Naive thymus-derived CD4-positive, alpha-beta T cell (primary cell): ENCODE measurements at regions not wholly inside any gene's neighbourhood (a gene's known extent, or its start where the extent isn't known, plus 50 kb on each side); places are given as distances from the start of the nearest gene placed in this dataset.

Experiments used
- ATAC-seq: fragments of 150-1000 bp; cut with Tn5 transposase; 2 replicates; pipeline ENCODE4 v1.10.0; 2021; ENCODE audit warnings: mild to moderate bottlenecking, moderate library complexity
- CTCF ChIA-PET: fragments of 350-600 bp; sonication (Branson Sonifier 250); formaldehyde crosslinking; loops from one replicate; lab custom pipeline; 2021; ENCODE audit warnings: antibody characterized with exemption; lab: Charles Lee
- POLR2A ChIA-PET: fragments of 350-600 bp; sonication (Branson Sonifier 250); formaldehyde crosslinking; loops from one replicate; lab custom pipeline; 2021; ENCODE audit warnings: antibody characterized with exemption, inconsistent platforms; lab: Charles Lee
- DNase-seq, 9 donors: peaks; one replicate each; pipeline versions ENCODE4 v3.0.0 to v3.0.0-alpha.2; 2020 to 2022; ENCODE audit warnings: mixed read lengths in 1 of 9
- H3K27ac ChIP-seq: one replicate; pipeline ENCODE4 v1.7.0; 2013; ENCODE audit warnings: mild to moderate bottlenecking, low read depth, low read length, moderate library complexity
- H3K27me3 ChIP-seq, 2 donors: one replicate each; pipeline ENCODE4 v1.7.0; 2013; ENCODE audit warnings: low read length in 2 of 2, mild to moderate bottlenecking in 2 of 2, moderate library complexity in 2 of 2; ENCODE audit not compliant: control insufficient read depth in 2 of 2, insufficient read depth in 2 of 2
- H3K36me3 ChIP-seq, 3 experiments: 1 replicate in 2 of 3; 2 replicates in 1 of 3; pipeline ENCODE4 v1.7.0; 2013; ENCODE audit warnings: low read length in 3 of 3, mild to moderate bottlenecking in 3 of 3, moderate library complexity in 1 of 3; ENCODE audit not compliant: insufficient read depth in 3 of 3, control insufficient read depth in 2 of 3
- H3K4me1 ChIP-seq, 2 donors: one replicate each; pipeline ENCODE4 v1.7.0; 2013; ENCODE audit warnings: low read length in 2 of 2, mild to moderate bottlenecking in 2 of 2, moderate library complexity in 1 of 2; ENCODE audit not compliant: control insufficient read depth in 2 of 2, insufficient read depth in 2 of 2
- H3K4me3 ChIP-seq: 2 replicates; pipeline ENCODE4 v1.7.0; 2013; ENCODE audit warnings: mild to moderate bottlenecking, low read length
- H3K9me3 ChIP-seq, 3 experiments: 1 replicate in 2 of 3; 2 replicates in 1 of 3; pipeline ENCODE4 v1.7.0; 2013; ENCODE audit warnings: low read length in 3 of 3; ENCODE audit not compliant: control insufficient read depth in 2 of 3
- H3K27ac Mint-ChIP-seq, 9 donors: one replicate each; pipeline ENCODE4 v1.8.0; 2020 to 2022; ENCODE audit warnings: mixed read lengths in 9 of 9, mild to moderate bottlenecking in 8 of 9, moderate library complexity in 5 of 9, inconsistent platforms in 2 of 9
- H3K27me3 Mint-ChIP-seq, 5 donors: one replicate each; pipeline ENCODE4 v1.8.0; 2021 to 2022; ENCODE audit warnings: mixed read lengths in 5 of 5, mild to moderate bottlenecking in 1 of 5
- H3K36me3 Mint-ChIP-seq, 5 donors: one replicate each; pipeline ENCODE4 v1.8.0; 2020 to 2022; ENCODE audit warnings: mixed read lengths in 5 of 5, mild to moderate bottlenecking in 3 of 5, inconsistent platforms in 1 of 5
- H3K4me1 Mint-ChIP-seq, 7 donors: one replicate each; pipeline ENCODE4 v1.8.0; 2020 to 2022; ENCODE audit warnings: mixed read lengths in 7 of 7, mild to moderate bottlenecking in 3 of 7, inconsistent platforms in 1 of 7
- H3K4me3 Mint-ChIP-seq, 10 donors: one replicate each; pipeline ENCODE4 v1.8.0; 2020 to 2022; ENCODE audit warnings: mild to moderate bottlenecking in 10 of 10, mixed read lengths in 10 of 10, moderate library complexity in 6 of 10, inconsistent platforms in 2 of 10
- H3K9me3 Mint-ChIP-seq, 11 donors: one replicate each; pipeline ENCODE4 v1.8.0; 2020 to 2022; ENCODE audit warnings: mixed read lengths in 11 of 11, mild to moderate bottlenecking in 4 of 11, inconsistent platforms in 1 of 11, moderate library complexity in 1 of 11
- intact Hi-C, 2 donors: fragments of 100-400 bp; cut with micrococcal nuclease; formaldehyde crosslinking; loops; one replicate each; pipeline ENCODE4 v1.15.1; 2023

DNA sequence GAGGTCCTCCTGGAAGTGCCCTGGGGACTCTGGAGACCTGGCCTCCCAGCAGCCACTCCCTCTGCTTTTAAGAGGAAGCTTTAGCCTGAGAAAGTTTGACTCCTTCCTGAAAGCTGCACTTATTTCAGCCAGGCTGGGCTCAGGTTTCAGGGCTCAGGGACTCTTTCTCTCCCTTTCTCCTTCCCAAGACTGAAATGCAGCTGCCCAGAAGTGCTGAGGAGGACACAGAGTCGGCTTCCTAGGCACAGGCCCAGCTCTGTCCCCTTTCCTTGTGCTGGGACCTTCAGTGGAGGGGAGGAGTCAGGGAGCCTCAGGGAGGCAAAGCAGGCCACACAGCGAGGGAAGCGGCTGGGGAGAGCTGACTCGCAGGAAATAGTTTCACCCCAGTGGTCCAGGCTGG is 137.3 kb downstream of the NAV1 start:
- no peaks in the 10 kb centered on the region for H3K9me3 ChIP-seq
- Mint-ChIP-seq H3K27me3 (peaks cover 0 to 23% (median 8%) of the 10 kb centered on the region in 5 donors), H3K4me1 (peaks cover 0 to 6% (median 4%) of the 10 kb centered on the region in 7 donors), H3K27ac (no peak overlapping the region), H3K4me3 (no peak overlapping the region), H3K36me3 (peaks cover 0 to 7% (median 3%) of the 10 kb centered on the region in 5 donors), H3K9me3 (peaks cover 0 to 4% (median 1%) of the 10 kb centered on the region in 11 donors)
- no peaks in the 10 kb centered on the region for H3K36me3 ChIP-seq
- H3K4me3 ChIP-seq, result no peak overlapping the region
- intact Hi-C loops, result no loop called here
- DNase-seq (no peak), ATAC-seq (no peak)
- POLR2A ChIA-PET, result no interaction called here
- no peaks in the 10 kb centered on the region for H3K27me3 ChIP-seq
- no peaks in the 10 kb centered on the region for H3K4me1 ChIP-seq
- no peak overlapping the region for H3K27ac ChIP-seq
- CTCF ChIA-PET, result no interaction called here

DNA sequence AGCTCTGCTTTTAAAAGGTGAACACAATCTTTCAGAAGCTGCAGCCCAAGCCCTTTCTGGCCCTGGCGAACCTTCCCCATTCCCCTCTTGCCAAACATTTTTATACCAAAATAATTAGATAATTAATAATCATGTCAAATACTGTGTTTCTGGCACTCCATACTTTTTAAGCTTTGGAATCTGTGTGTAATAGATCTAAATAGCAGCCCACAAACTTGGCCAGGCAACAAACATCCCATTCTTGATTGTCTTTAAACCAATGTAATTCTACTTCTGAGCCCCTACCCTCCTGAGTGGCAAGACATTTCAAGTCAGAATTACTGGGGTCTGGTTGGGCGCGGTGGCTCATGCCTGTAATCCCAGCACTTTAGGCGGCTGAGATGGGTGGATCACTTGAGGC is 137.7 kb downstream of the NAV1 start:
- DNase-seq (no peak), ATAC-seq (no peak)
- intact Hi-C loops, result no loop called here
- POLR2A ChIA-PET, result no interaction called here
- no peak overlapping the region for H3K27ac ChIP-seq
- CTCF ChIA-PET, result no interaction called here
- Mint-ChIP-seq H3K36me3 (peaks cover 0 to 7% (median 3%) of the 10 kb centered on the region in 5 donors), H3K9me3 (peaks cover 0 to 4% (median 1%) of the 10 kb centered on the region in 11 donors), H3K27ac (no peak overlapping the region), H3K4me3 (no peak overlapping the region), H3K4me1 (peaks cover 0 to 6% (median 4%) of the 10 kb centered on the region in 7 donors), H3K27me3 (peaks cover 0 to 27% (median 8%) of the 10 kb centered on the region in 5 donors)
- no peaks in the 10 kb centered on the region for H3K9me3 ChIP-seq
- no peaks in the 10 kb centered on the region for H3K36me3 ChIP-seq
- H3K27me3 ChIP-seq, result no peaks in the 10 kb centered on the region
- H3K4me3 ChIP-seq, result no peak overlapping the region
- H3K4me1 ChIP-seq, result no peaks in the 10 kb centered on the region

DNA sequence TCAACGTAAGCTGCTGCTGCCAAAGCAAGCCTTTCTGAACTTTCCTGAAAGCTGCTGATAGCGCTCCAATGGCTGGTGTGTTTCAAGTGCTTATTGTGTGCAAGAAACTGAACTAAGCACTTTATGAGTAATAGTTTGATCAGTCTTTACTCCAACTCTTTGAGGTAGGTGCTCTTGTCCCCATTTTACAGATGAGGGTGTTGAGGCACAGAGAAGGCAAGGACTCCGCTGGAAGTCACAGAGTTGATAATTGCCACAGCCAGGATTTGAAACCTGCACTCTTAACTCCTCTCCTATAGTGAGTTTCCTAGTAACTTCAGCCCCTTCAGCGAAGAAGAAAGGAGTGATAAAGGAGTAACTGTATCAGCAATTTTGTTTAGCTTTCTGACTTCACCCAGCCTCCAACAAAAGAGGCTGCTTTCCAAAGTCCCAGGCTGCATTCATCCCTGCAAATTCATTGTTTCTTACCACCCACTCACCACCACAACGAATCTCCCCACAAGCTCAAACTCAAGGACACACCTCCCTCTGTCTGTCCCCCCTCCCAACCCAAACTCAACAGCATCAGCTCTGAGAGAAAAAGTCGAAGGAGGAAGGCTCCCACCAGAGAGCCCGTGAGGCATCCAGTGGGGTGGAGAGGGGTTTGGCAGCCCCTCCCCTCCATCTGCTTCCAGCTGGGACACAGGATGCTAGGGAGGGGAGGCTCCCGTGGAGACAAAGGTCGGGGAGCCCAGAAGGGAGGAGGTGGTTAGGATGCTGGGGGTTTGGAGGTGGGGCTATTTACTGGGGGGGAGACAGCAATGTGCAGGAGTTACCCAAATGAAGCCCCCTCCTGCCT is 139.6 kb downstream of the NAV1 start:
- DNase-seq, result no peak
- peaks cover 0 to 2% (median 0%) of the 10 kb centered on the region in 7 donors for H3K4me1 Mint-ChIP-seq
- ChIA-PET POLR2A (no interaction called here), CTCF (no interaction called here)
- no peak overlapping the region for H3K27ac Mint-ChIP-seq
- no peaks in the 10 kb centered on the region for H3K27me3 ChIP-seq
- H3K27me3 Mint-ChIP-seq, result peaks cover 0 to 21% (median 5%) of the 10 kb centered on the region in 5 donors
- H3K4me3 ChIP-seq, result no peak overlapping the region
- no peaks in the 10 kb centered on the region for H3K4me1 ChIP-seq
- peaks cover 0 to 4% (median 0%) of the 10 kb centered on the region in 11 donors for H3K9me3 Mint-ChIP-seq
- no peaks in the 10 kb centered on the region for H3K36me3 ChIP-seq
- H3K9me3 ChIP-seq, result no peaks in the 10 kb centered on the region
- intact Hi-C loops, result no loop called here
- ATAC-seq, result no peak
- no peak overlapping the region for H3K27ac ChIP-seq
- peaks cover 0 to 7% (median 3%) of the 10 kb centered on the region in 5 donors for H3K36me3 Mint-ChIP-seq
- no peak overlapping the region for H3K4me3 Mint-ChIP-seq

DNA sequence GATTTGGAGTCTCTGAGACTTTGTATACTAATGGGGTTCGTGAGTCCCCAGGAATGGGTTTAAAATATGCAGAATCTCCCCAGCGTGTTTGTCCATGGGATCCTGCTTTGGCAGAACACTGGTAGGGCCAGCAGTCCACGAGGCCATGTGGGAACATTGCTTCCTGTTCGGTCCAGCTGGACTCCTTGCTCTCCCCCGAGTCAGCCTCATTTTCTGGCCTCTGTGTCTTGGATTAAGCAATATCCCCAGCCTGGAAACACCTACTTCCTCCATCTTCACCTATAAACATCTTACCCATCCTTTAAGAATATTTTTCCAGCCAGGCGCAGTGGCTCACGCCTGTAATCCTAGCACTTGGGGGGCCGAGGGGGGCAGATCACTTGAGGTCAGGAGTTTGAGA is 142.4 kb downstream of the NAV1 start:
- H3K9me3 Mint-ChIP-seq, result peaks cover 0 to 4% (median 0%) of the 10 kb centered on the region in 11 donors
- H3K27me3 Mint-ChIP-seq, result peaks cover 0 to 10% (median 7%) of the 10 kb centered on the region in 5 donors
- no peak for ATAC-seq
- intact Hi-C loops, result no loop called here
- H3K36me3 Mint-ChIP-seq, result peaks cover 0 to 7% (median 3%) of the 10 kb centered on the region in 5 donors
- no peak overlapping the region for H3K4me3 ChIP-seq
- DNase-seq, result no peak
- no peak overlapping the region for H3K4me3 Mint-ChIP-seq
- ChIA-PET POLR2A (no interaction called here), CTCF (no interaction called here)
- H3K9me3 ChIP-seq, result no peaks in the 10 kb centered on the region
- no peaks in the 10 kb centered on the region for H3K27me3 ChIP-seq
- H3K36me3 ChIP-seq, result no peaks in the 10 kb centered on the region
- no peaks in the 10 kb centered on the region for H3K4me1 Mint-ChIP-seq
- H3K27ac Mint-ChIP-seq, result no peak overlapping the region
- H3K4me1 ChIP-seq, result no peaks in the 10 kb centered on the region
- no peak overlapping the region for H3K27ac ChIP-seq

DNA sequence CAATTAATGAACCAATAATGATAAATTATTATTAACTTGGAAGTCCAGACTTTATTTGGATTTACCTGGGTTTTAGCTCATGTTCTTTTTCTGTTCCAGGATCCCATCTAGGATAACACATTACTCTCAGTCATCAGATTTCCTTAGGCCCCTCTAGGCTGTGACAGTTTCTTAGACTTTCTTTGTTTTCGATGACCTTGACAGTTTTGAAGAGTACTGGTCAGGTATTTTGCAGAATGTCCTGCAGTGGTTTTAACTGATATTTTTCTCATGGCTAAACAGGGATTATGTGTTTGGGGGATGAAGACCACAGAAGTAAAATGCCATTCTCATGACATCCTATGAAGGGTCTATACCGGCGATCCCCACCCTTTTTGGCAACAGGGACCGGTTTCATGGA is 144.0 kb downstream of the NAV1 start:
- ATAC-seq (no peak), DNase-seq (no peak)
- ChIA-PET POLR2A (no interaction called here), CTCF (no interaction called here)
- H3K4me3 ChIP-seq, result no peak overlapping the region
- H3K27ac Mint-ChIP-seq, result no peak overlapping the region
- no peak overlapping the region for H3K27ac ChIP-seq
- H3K4me1 ChIP-seq, result no peaks in the 10 kb centered on the region
- H3K4me1 Mint-ChIP-seq, result no peaks in the 10 kb centered on the region
- intact Hi-C loops, result no loop called here
- H3K27me3 ChIP-seq, result no peaks in the 10 kb centered on the region
- H3K4me3 Mint-ChIP-seq, result no peak overlapping the region
- H3K9me3 Mint-ChIP-seq, result peaks cover 0 to 4% (median 0%) of the 10 kb centered on the region in 11 donors
- H3K9me3 ChIP-seq, result no peaks in the 10 kb centered on the region
- peaks cover 0 to 14% (median 7%) of the 10 kb centered on the region in 5 donors for H3K27me3 Mint-ChIP-seq
- no peaks in the 10 kb centered on the region for H3K36me3 ChIP-seq
- H3K36me3 Mint-ChIP-seq, result peaks cover 0 to 7% (median 3%) of the 10 kb centered on the region in 5 donors

DNA sequence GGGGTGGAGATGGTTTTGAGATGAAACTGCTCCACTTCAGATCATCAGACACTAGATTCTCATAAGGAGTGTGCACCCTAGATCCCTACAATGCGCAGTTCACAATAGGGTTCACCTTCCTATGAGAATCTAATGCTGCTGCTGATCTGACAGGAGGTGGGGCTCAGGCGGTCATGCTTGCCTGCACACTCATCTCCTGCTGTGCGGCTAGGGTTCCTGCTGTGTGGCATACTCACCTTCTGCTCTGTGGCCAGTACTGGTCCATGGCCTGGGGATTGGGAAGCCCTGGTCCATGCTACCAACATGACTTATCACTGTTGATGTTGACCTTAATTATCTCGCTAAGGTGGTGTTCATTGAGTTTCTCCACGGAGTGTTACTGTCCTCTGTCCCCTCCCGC is 144.5 kb downstream of the NAV1 start:
- peaks cover 0 to 7% (median 3%) of the 10 kb centered on the region in 5 donors for H3K36me3 Mint-ChIP-seq

DNA sequence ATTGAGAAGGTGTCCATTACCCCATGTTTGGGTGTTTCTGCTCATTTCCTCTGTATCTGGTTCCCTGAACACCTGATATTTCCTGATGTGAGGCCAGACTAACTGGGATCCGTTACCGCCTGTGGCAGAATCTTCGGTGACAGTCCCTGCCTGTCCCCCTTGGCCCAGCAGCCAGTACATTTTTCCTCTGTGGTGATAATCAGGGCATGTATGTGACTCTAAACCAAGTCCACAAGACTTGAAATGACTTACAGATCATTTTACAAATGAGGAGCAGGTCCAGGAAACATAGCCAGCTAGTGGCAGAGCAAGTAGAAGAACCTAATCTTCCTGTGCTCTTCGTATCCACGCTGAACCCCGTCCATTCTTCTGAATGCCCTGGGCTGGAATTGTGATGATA is 143.5 kb upstream of the IPO9 start:
- no peaks in the 10 kb centered on the region for H3K4me1 Mint-ChIP-seq
- POLR2A ChIA-PET, result no interaction called here
- no peaks in the 10 kb centered on the region for H3K36me3 ChIP-seq
- no peaks in the 10 kb centered on the region for H3K27me3 ChIP-seq
- H3K36me3 Mint-ChIP-seq, result peaks cover 0 to 5% (median 3%) of the 10 kb centered on the region in 5 donors
- no peak overlapping the region for H3K27ac ChIP-seq
- H3K4me1 ChIP-seq, result no peaks in the 10 kb centered on the region
- H3K9me3 ChIP-seq, result no peaks in the 10 kb centered on the region
- intact Hi-C loops, result no loop called here
- ATAC-seq (no peak), DNase-seq (no peak)
- no peak overlapping the region for H3K4me3 ChIP-seq
- CTCF ChIA-PET, result no interaction called here
- no peak overlapping the region for H3K27ac Mint-ChIP-seq
- H3K9me3 Mint-ChIP-seq, result peaks cover 0 to 4% (median 0%) of the 10 kb centered on the region in 11 donors
- H3K4me3 Mint-ChIP-seq, result no peak overlapping the region
- peaks cover 0 to 14% (median 4%) of the 10 kb centered on the region in 5 donors for H3K27me3 Mint-ChIP-seq

More for the DNA sequence above, 144.5 kb downstream of the NAV1 start:
- Histone ChIP-seq H3K27me3 (no peaks in the 10 kb centered on the region), H3K4me1 (no peaks in the 10 kb centered on the region), H3K4me3 (no peak overlapping the region), H3K9me3 (no peaks in the 10 kb centered on the region), H3K27ac (no peak overlapping the region), H3K36me3 (no peaks in the 10 kb centered on the region)
- ChIA-PET CTCF (no interaction called here), POLR2A (no interaction called here)
- H3K4me3 Mint-ChIP-seq, result no peak overlapping the region
- ATAC-seq (no peak), DNase-seq (no peak)
- H3K9me3 Mint-ChIP-seq, result peaks cover 0 to 4% (median 0%) of the 10 kb centered on the region in 11 donors
- no peak overlapping the region for H3K27ac Mint-ChIP-seq
- no peaks in the 10 kb centered on the region for H3K4me1 Mint-ChIP-seq
- intact Hi-C loops, result no loop called here
- H3K27me3 Mint-ChIP-seq, result peaks cover 0 to 14% (median 7%) of the 10 kb centered on the region in 5 donors
